H1 (cell line): ENCODE measurements at regions not wholly inside any gene's neighbourhood (a gene's known extent, or its start where the extent isn't known, plus 50 kb on each side); places are given as distances from the start of the nearest gene placed in this dataset.

Experiments
- CTCF ChIA-PET: fragments of 300-600 bp; sonication (Branson Sonifier 250); formaldehyde crosslinking; loops from one replicate; lab custom pipeline; 2021; ENCODE audit not compliant: partially characterized antibody; lab: Charles Lee
- POLR2A ChIA-PET: fragments of 300-600 bp; sonication (Branson Sonifier 250); formaldehyde crosslinking; loops from one replicate; lab custom pipeline; 2021; ENCODE audit warnings: inconsistent platforms; ENCODE audit not compliant: partially characterized antibody; lab: Charles Lee
- DNase-seq, 2 experiments: peaks; one replicate each; pipeline versions ENCODE4 v3.0.0 to v3.0.0-alpha.2; 2010 to 2022; ENCODE audit warnings: low spot score in 2 of 2, low read depth in 1 of 2, mixed read lengths in 1 of 2
- FAIRE-seq: peaks from 2 replicates; lab custom pipeline; 2011; peaks lifted over from hg19 to GRCh38; lab: Jason Lieb, UNC
- H2AFZ ChIP-seq: 2 replicates; pipeline ENCODE4 v1.8.1; 2012; ENCODE audit warnings: low read length, inconsistent platforms
- H2AK5ac ChIP-seq: 2 replicates; pipeline ENCODE4 v1.6.1; 2013; ENCODE audit warnings: low read depth, low read length
- H2BK120ac ChIP-seq: replicated peaks from 2 replicates; pipeline ENCODE3; 2013; ENCODE audit warnings: low read depth, low read length, inconsistent platforms
- H2BK12ac ChIP-seq: 2 replicates; pipeline ENCODE4 v1.6.1; 2013; ENCODE audit warnings: low read depth, low read length
- H2BK15ac ChIP-seq: 2 replicates; pipeline ENCODE4 v1.6.1; 2013; ENCODE audit warnings: low read length
- H2BK20ac ChIP-seq: 2 replicates; pipeline ENCODE4 v1.6.1; 2013; ENCODE audit warnings: low read length
- H2BK5ac ChIP-seq: 2 replicates; pipeline ENCODE4 v1.6.1; 2013; ENCODE audit warnings: low read depth, low read length
- H3K14ac ChIP-seq: 2 replicates; pipeline ENCODE4 v1.6.1; 2013; ENCODE audit warnings: inconsistent platforms; ENCODE audit not compliant: insufficient read length
- H3K18ac ChIP-seq: 2 replicates; pipeline ENCODE4 v1.6.1; 2013; ENCODE audit warnings: low read length; ENCODE audit errors: extremely low read depth
- H3K23ac ChIP-seq: 2 replicates; pipeline ENCODE4 v1.6.1; 2013; ENCODE audit warnings: inconsistent platforms; ENCODE audit not compliant: insufficient read length
- H3K23me2 ChIP-seq: 2 replicates; pipeline ENCODE4 v1.6.1; 2013; ENCODE audit warnings: low read depth, low read length
- H3K27ac ChIP-seq: 2 replicates; pipeline ENCODE4 v1.6.1; 2011; ENCODE audit warnings: low read depth, low read length, inconsistent platforms
- H3K27me3 ChIP-seq, 4 experiments: replicated peaks in 1 of 4; 1 replicate in 1 of 4; 2 replicates in 3 of 4; pipeline versions ENCODE4 v1.6.1 to v1.8.1; 2011 to 2013; ENCODE audit warnings: low read length in 3 of 4, mild to moderate bottlenecking in 3 of 4, inconsistent platforms in 2 of 4, mixed read lengths in 2 of 4, moderate library complexity in 1 of 4; ENCODE audit not compliant: control insufficient read depth in 3 of 4, insufficient read depth in 3 of 4; ENCODE audit errors: extremely low read depth in 1 of 4
- H3K36me3 ChIP-seq, 4 experiments: 2 replicates each; pipeline versions ENCODE4 v1.6.1 to v1.8.1; 2011 to 2013; ENCODE audit warnings: mild to moderate bottlenecking in 4 of 4, low read length in 3 of 4, moderate library complexity in 2 of 4, control low read depth in 1 of 4, inconsistent platforms in 1 of 4; ENCODE audit not compliant: insufficient read depth in 4 of 4, control insufficient read depth in 2 of 4
- H3K4ac ChIP-seq: replicated peaks from 2 replicates; pipeline ENCODE3; 2013; ENCODE audit warnings: low read length, low read depth, mixed read lengths, inconsistent platforms; ENCODE audit not compliant: insufficient read length
- H3K4me1 ChIP-seq, 4 experiments: replicated peaks in 1 of 4; 1 replicate in 1 of 4; 2 replicates in 3 of 4; pipeline versions ENCODE4 v1.6.1 to v1.8.1; 2011 to 2013; ENCODE audit warnings: low read length in 3 of 4, inconsistent platforms in 2 of 4, mixed read lengths in 1 of 4; ENCODE audit not compliant: insufficient read depth in 4 of 4, control insufficient read depth in 3 of 4
- H3K4me2 ChIP-seq, 2 experiments: 2 replicates each; pipeline versions ENCODE4 v1.6.1 to v1.8.1; 2011 to 2013; ENCODE audit warnings: low read depth in 2 of 2, low read length in 2 of 2, control low read depth in 1 of 2, inconsistent platforms in 1 of 2, mild to moderate bottlenecking in 1 of 2; ENCODE audit not compliant: insufficient read depth in 1 of 2
- H3K4me3 ChIP-seq, 4 experiments: fragments of 200-600, 300-600 bp in 1 of 4; sonication (generic), shearing (Covaris generic), sonication (Bioruptor Twin) in 1 of 4; 2 replicates each; pipeline versions ENCODE4 v1.5.1 to v1.8.1; 2011 to 2016; ENCODE audit warnings: low read length in 4 of 4, low read depth in 3 of 4, control low read depth in 2 of 4, inconsistent platforms in 2 of 4, mild to moderate bottlenecking in 2 of 4, mixed read lengths in 1 of 4, moderate library complexity in 1 of 4; ENCODE audit not compliant: insufficient read depth in 2 of 4; ENCODE audit errors: extremely low read depth in 1 of 4
- H3K56ac ChIP-seq: replicated peaks from 2 replicates; pipeline ENCODE3; 2013; ENCODE audit warnings: low read depth, mild to moderate bottlenecking, mixed read lengths, low read length, inconsistent platforms; ENCODE audit not compliant: insufficient read length
- H3K79me1 ChIP-seq: 2 replicates; pipeline ENCODE4 v1.6.1; 2013; ENCODE audit warnings: low read depth, low read length, control low read depth
- H3K79me2 ChIP-seq, 2 experiments: 2 replicates each; pipeline versions ENCODE4 v1.6.1 to v1.8.1; 2012 to 2013; ENCODE audit warnings: low read length in 2 of 2, mild to moderate bottlenecking in 2 of 2, inconsistent platforms in 1 of 2; ENCODE audit not compliant: insufficient read depth in 2 of 2, control insufficient read depth in 1 of 2
- H3K9ac ChIP-seq, 4 experiments: replicated peaks in 1 of 4; 1 replicate in 1 of 4; 2 replicates in 3 of 4; pipeline versions ENCODE4 v1.6.1 to v1.8.1; 2011 to 2013; ENCODE audit warnings: low read depth in 3 of 4, low read length in 3 of 4, control low read depth in 2 of 4, mild to moderate bottlenecking in 2 of 4, moderate library complexity in 2 of 4, inconsistent platforms in 1 of 4; ENCODE audit errors: extremely low read depth in 1 of 4
- H3K9me3 ChIP-seq, 2 experiments: 2 replicates each; pipeline versions ENCODE4 v1.6.1 to v1.8.1; 2012 to 2013; ENCODE audit warnings: mild to moderate bottlenecking in 2 of 2, moderate library complexity in 2 of 2, control low read depth in 1 of 2, inconsistent platforms in 1 of 2, low read depth in 1 of 2, low read length in 1 of 2, mixed read lengths in 1 of 2; ENCODE audit not compliant: insufficient read depth in 2 of 2
- H4K20me1 ChIP-seq, 2 experiments: replicated peaks in 1 of 2; 2 replicates each; pipeline versions ENCODE3 to v1.8.1; 2011 to 2013; ENCODE audit warnings: inconsistent platforms in 2 of 2, low read length in 2 of 2, mild to moderate bottlenecking in 1 of 2; ENCODE audit not compliant: insufficient read depth in 2 of 2, control insufficient read depth in 1 of 2
- H4K5ac ChIP-seq: 2 replicates; pipeline ENCODE4 v1.6.1; 2013; ENCODE audit warnings: low read length, low read depth, mixed read lengths, inconsistent platforms; ENCODE audit not compliant: insufficient read length
- H4K8ac ChIP-seq: 2 replicates; pipeline ENCODE4 v1.8.0; 2013; ENCODE audit warnings: mild to moderate bottlenecking, moderate library complexity, low read length, inconsistent platforms; ENCODE audit not compliant: insufficient read depth; ENCODE audit errors: extremely low read depth
- H4K91ac ChIP-seq: replicated peaks from 2 replicates; pipeline ENCODE3; 2013; ENCODE audit warnings: low read length, mixed read lengths, inconsistent platforms; ENCODE audit not compliant: insufficient read length
- EGR1 ChIP-seq: IDR thresholded peaks from 2 replicates; pipeline ENCODE4 v1.6.1; 2011; ENCODE audit warnings: low read depth, low read length, borderline replicate concordance
- WGBS, 2 experiments: shearing (Covaris generic) in 1 of 2; methylation state at CpG; one replicate each; pipeline versions ENCODE4 v1.1.6 to v1.1.7; 2013 to 2015; ENCODE audit warnings: low lambda C conversion rate in 2 of 2, mixed read lengths in 2 of 2, inconsistent platforms in 1 of 2, low coverage in 1 of 2, missing lambda C conversion rate in 1 of 2; ENCODE audit not compliant: insufficient replicate concordance in 2 of 2, insufficient coverage in 1 of 2, insufficient read length in 1 of 2; ENCODE audit errors: extremely low coverage in 1 of 2, missing lambda C conversion rate in 1 of 2; 5-methylcytosine and 5-hydroxymethylcytosine counted together
- TF ChIP-seq, protein P1 (sequence below): IDR thresholded peaks from 2 replicates; pipeline ENCODE4 v1.6.1; 2011; ENCODE audit warnings: low read depth, mild to moderate bottlenecking, low read length; ENCODE audit not compliant: insufficient read depth

GRCh38 chr15:62545467-62546227, 380.6 kb upstream of the C2CD4B start:
- H3K9ac ChIP-seq: no peak overlapping the region
- no peak overlapping the region for H3K23ac ChIP-seq
- no peak overlapping the region for H3K4me2 ChIP-seq
- no peaks in the 10 kb centered on the region; the same call in 1 of the 2 replicates for H3K79me1 ChIP-seq
- no peaks in the 10 kb centered on the region for H3K9me3 ChIP-seq
- no peak overlapping the region for H2BK15ac ChIP-seq
- ChIA-PET POLR2A (no interaction called here), CTCF (interaction anchor here (1.0 kb wide), 1 partner anchor 19 kb away, joined by 3 read pairs; no protein-coding TSS in a partner anchor)
- no peaks in the 10 kb centered on the region for H3K27me3 ChIP-seq
- H3K79me2 ChIP-seq: no peaks in the 10 kb centered on the region; a peak in 1 of 4 replicates
- peaks cover 0 to 2% of the 10 kb centered on the region in 2 experiments for H4K20me1 ChIP-seq
- H3K56ac ChIP-seq: no peak overlapping the region
- no peak overlapping the region for H2AK5ac ChIP-seq
- FAIRE-seq (no peak), DNase-seq (no peak)
- no peak overlapping the region for H3K4me3 ChIP-seq
- no peak overlapping the region for H2BK20ac ChIP-seq
- H2AFZ ChIP-seq: no peak overlapping the region
- H2BK120ac ChIP-seq: no peak overlapping the region
- H4K91ac ChIP-seq: no peak overlapping the region
- WGBS, 2 experiments: 86% methylated on average over 4 of the region's 4 CpGs; no CpG with 5 or more reads in 1 of the 2 experiments
- no peak overlapping the region for H2BK12ac ChIP-seq
- no peak overlapping the region for H2BK5ac ChIP-seq
- no peaks in the 10 kb centered on the region for H3K4me1 ChIP-seq
- H3K27ac ChIP-seq: no peak overlapping the region
- no peak overlapping the region for H4K5ac ChIP-seq
- no peak overlapping the region for H3K18ac ChIP-seq
- no peaks in the 10 kb centered on the region; the same call in 1 of the 2 replicates for H3K23me2 ChIP-seq
- no peak overlapping the region for H3K14ac ChIP-seq
- H4K8ac ChIP-seq: no peak overlapping the region
- no peaks in the 10 kb centered on the region for H3K36me3 ChIP-seq
- no peak overlapping the region for H3K4ac ChIP-seq
- TF ChIP-seq, protein P1, sequence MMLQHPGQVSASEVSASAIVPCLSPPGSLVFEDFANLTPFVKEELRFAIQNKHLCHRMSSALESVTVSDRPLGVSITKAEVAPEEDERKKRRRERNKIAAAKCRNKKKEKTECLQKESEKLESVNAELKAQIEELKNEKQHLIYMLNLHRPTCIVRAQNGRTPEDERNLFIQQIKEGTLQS: no peak
- no peak for TF ChIP-seq EGR1
